ENCODE measurements at regions not wholly inside any gene's neighbourhood (a gene's known extent, or its start where the extent isn't known, plus 50 kb on each side); places are given as distances from the start of the nearest gene placed in this dataset.
"Not testable (repeated sequence)": the region's sequence is repeated elsewhere in the genome, so short reads cannot be mapped to it uniquely, and the experiment has no call there.

- no peak overlapping the region for H3K9ac ChIP-seq (ENCODE audit: low read length)
- no peaks in the 10 kb centered on the region for H3K9me2 ChIP-seq (ENCODE audit: low read depth, low read length)
- no peaks in the 10 kb centered on the region for H3K36me3 ChIP-seq (ENCODE audit: insufficient read depth, low read length)
- no peaks in the 10 kb centered on the region for H3K4me1 ChIP-seq (ENCODE audit: insufficient read depth, low read length, severe bottlenecking)
- no peaks in the 10 kb centered on the region for H4K20me1 ChIP-seq (ENCODE audit: insufficient read depth, low read length)
- no peaks in the 10 kb centered on the region for H3K9me3 ChIP-seq (ENCODE audit: low read length)
- H3K27me3 ChIP-seq (ENCODE audit: insufficient read depth, low read length) = no peaks in the 10 kb centered on the region
- no peaks in the 10 kb centered on the region for H3K79me2 ChIP-seq (ENCODE audit: insufficient read depth, low read length)
- no peak for TF ChIP-seq EZH2 (IDR thresholded peaks at IDR 0.05; ENCODE audit: borderline replicate concordance, low read length)
- TF ChIP-seq, protein P1, sequence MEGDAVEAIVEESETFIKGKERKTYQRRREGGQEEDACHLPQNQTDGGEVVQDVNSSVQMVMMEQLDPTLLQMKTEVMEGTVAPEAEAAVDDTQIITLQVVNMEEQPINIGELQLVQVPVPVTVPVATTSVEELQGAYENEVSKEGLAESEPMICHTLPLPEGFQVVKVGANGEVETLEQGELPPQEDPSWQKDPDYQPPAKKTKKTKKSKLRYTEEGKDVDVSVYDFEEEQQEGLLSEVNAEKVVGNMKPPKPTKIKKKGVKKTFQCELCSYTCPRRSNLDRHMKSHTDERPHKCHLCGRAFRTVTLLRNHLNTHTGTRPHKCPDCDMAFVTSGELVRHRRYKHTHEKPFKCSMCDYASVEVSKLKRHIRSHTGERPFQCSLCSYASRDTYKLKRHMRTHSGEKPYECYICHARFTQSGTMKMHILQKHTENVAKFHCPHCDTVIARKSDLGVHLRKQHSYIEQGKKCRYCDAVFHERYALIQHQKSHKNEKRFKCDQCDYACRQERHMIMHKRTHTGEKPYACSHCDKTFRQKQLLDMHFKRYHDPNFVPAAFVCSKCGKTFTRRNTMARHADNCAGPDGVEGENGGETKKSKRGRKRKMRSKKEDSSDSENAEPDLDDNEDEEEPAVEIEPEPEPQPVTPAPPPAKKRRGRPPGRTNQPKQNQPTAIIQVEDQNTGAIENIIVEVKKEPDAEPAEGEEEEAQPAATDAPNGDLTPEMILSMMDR (IDR thresholded peaks at IDR 0.05; ENCODE audit: low read length) = no peak
- no peak overlapping the region for H2AFZ ChIP-seq (ENCODE audit: low read length)
- H3F3A ChIP-seq (ENCODE audit: insufficient read depth, low read length) = no peaks in the 10 kb centered on the region
- H3K4me3 ChIP-seq (ENCODE audit: low read depth, low read length, poor library complexity, severe bottlenecking) = no peak overlapping the region
- no peak overlapping the region for H3K4me2 ChIP-seq (ENCODE audit: low read length)
- H3K27ac ChIP-seq (ENCODE audit: low read depth, low read length, poor library complexity, severe bottlenecking) = no peak overlapping the region
These were observed 832.9 kb downstream of the C12orf50 start for GRCh38 chr12:87196321-87196720.

DNA sequence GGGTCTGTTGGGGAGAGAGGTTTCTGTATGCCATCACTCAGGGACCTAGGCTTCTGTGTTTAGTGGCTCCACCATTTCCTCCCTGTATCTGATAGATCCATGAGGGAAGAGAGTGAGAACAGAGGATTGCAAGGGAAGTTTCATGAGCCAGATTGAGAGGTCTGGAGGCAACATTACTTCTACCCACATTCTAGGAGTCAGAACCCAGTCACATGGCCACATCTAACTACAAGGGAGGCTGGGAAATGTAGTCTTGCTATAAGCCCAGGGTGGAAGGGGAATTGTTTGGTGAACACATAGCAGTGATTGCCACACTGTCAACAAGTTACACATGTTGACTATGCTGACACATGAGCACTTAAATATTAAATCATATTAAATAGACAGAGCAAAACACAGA lies 834.8 kb downstream of the C12orf50 start:
- not testable (repeated sequence) for H3K36me3 ChIP-seq (ENCODE audit: insufficient read depth, low read length); H4K20me1 ChIP-seq (ENCODE audit: insufficient read depth, low read length); H3K27ac ChIP-seq (ENCODE audit: low read depth, low read length, poor library complexity, severe bottlenecking); H3K9me2 ChIP-seq (ENCODE audit: low read depth, low read length); H3K4me1 ChIP-seq (ENCODE audit: insufficient read depth, low read length, severe bottlenecking); H3K27me3 ChIP-seq (ENCODE audit: insufficient read depth, low read length); H3K79me2 ChIP-seq (ENCODE audit: insufficient read depth, low read length); H3K4me3 ChIP-seq (ENCODE audit: low read depth, low read length, poor library complexity, severe bottlenecking); H3K9me3 ChIP-seq (ENCODE audit: low read length); H2AFZ ChIP-seq (ENCODE audit: low read length); H3K4me2 ChIP-seq (ENCODE audit: low read length); H3K9ac ChIP-seq (ENCODE audit: low read length); H3F3A ChIP-seq (ENCODE audit: insufficient read depth, low read length)

- no peak for TF ChIP-seq EZH2 (IDR thresholded peaks at IDR 0.05; ENCODE audit: borderline replicate concordance, low read length)
- TF ChIP-seq, protein P1 (IDR thresholded peaks at IDR 0.05; ENCODE audit: low read length) = no peak
- Histone ChIP-seq H3K27ac (ENCODE audit: low read depth, low read length, poor library complexity, severe bottlenecking) (no peak overlapping the region), H3K9me3 (ENCODE audit: low read length) (no peaks in the 10 kb centered on the region), H3K9ac (ENCODE audit: low read length) (no peak overlapping the region), H3K27me3 (ENCODE audit: insufficient read depth, low read length) (no peaks in the 10 kb centered on the region), H3K9me2 (ENCODE audit: low read depth, low read length) (no peaks in the 10 kb centered on the region), H3K36me3 (ENCODE audit: insufficient read depth, low read length) (no peaks in the 10 kb centered on the region), H2AFZ (ENCODE audit: low read length) (no peak overlapping the region), H3F3A (ENCODE audit: insufficient read depth, low read length) (no peaks in the 10 kb centered on the region), H3K4me1 (ENCODE audit: insufficient read depth, low read length, severe bottlenecking) (no peaks in the 10 kb centered on the region), H3K79me2 (ENCODE audit: insufficient read depth, low read length) (no peaks in the 10 kb centered on the region), H3K4me2 (ENCODE audit: low read length) (no peak overlapping the region), H4K20me1 (ENCODE audit: insufficient read depth, low read length) (no peaks in the 10 kb centered on the region), H3K4me3 (ENCODE audit: low read depth, low read length, poor library complexity, severe bottlenecking) (no peak overlapping the region)
These were observed 843.8 kb downstream of the C12orf50 start for GRCh38 chr12:87185367-87185766.

DNA sequence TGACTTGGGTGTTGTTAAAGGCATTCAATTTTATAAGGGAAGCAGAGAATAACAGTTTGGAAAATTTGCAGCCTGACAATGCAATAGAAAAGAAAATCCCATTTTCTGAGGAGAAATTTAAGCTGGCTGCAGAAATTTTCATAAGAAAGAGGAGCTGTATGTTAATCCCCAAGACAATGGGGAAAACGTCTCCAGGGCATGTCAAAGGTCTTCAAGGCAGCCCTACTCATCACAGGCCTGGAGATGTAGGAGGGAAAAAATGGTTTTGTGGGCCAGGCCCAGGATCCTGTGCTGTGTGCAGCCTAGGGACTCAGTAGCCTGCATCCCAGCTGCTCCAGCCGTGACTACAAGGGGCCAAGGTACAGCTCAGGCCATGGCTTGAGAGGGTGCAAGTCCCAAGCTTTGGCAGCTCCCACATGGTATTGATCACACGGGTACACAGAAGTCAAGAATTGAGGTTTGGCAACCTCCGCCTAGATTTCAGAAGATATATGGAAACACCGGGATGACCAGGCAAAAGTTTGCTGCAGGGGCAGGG lies 846.4 kb downstream of the C12orf50 start:
- no peaks in the 10 kb centered on the region for H3K79me2 ChIP-seq (ENCODE audit: insufficient read depth, low read length)
- H3K4me2 ChIP-seq (ENCODE audit: low read length) = no peak overlapping the region
- H3K4me1 ChIP-seq (ENCODE audit: insufficient read depth, low read length, severe bottlenecking) = no peaks in the 10 kb centered on the region
- H4K20me1 ChIP-seq (ENCODE audit: insufficient read depth, low read length) = no peaks in the 10 kb centered on the region
- H3K27me3 ChIP-seq (ENCODE audit: insufficient read depth, low read length) = no peaks in the 10 kb centered on the region
- H3K27ac ChIP-seq (ENCODE audit: low read depth, low read length, poor library complexity, severe bottlenecking) = no peak overlapping the region
- TF ChIP-seq, protein P1 (IDR thresholded peaks at IDR 0.05; ENCODE audit: low read length) = no peak
- TF ChIP-seq EZH2 (IDR thresholded peaks at IDR 0.05; ENCODE audit: borderline replicate concordance, low read length) = no peak
- H3K4me3 ChIP-seq (ENCODE audit: low read depth, low read length, poor library complexity, severe bottlenecking) = no peak overlapping the region
- H2AFZ ChIP-seq (ENCODE audit: low read length) = no peak overlapping the region
- H3K36me3 ChIP-seq (ENCODE audit: insufficient read depth, low read length) = no peaks in the 10 kb centered on the region
- no peaks in the 10 kb centered on the region for H3K9me3 ChIP-seq (ENCODE audit: low read length)
- no peaks in the 10 kb centered on the region for H3F3A ChIP-seq (ENCODE audit: insufficient read depth, low read length)
- no peaks in the 10 kb centered on the region for H3K9me2 ChIP-seq (ENCODE audit: low read depth, low read length)
- H3K9ac ChIP-seq (ENCODE audit: low read length) = no peak overlapping the region

Measured in OCI-LY1 (cell line).